HepG2 (cell line): ENCODE measurements at regions not wholly inside any gene's neighbourhood (a gene's known extent, or its start where the extent isn't known, plus 50 kb on each side); places are given as distances from the start of the nearest gene placed in this dataset.

Experiments
- CTCF ChIP-seq: sonication (generic); formaldehyde crosslinking; IDR thresholded peaks from 2 replicates; pipeline ENCODE4 v1.5.0; 2020; ENCODE audit warnings: mild to moderate bottlenecking, missing genetic modification reagents, moderate library complexity
- GABPA ChIP-seq, 2 experiments: IDR thresholded peaks; 2 replicates each; pipeline ENCODE4 v1.6.1; 2011 to 2016; ENCODE audit warnings: low read depth in 2 of 2, low read length in 1 of 2, missing biosample characterization in 1 of 2, missing genetic modification characterization in 1 of 2
- RBFOX2 ChIP-seq: fragments of 200-400 bp; formaldehyde crosslinking; IDR thresholded peaks from 2 replicates; pipeline ENCODE4 v1.6.1; 2017; ENCODE audit warnings: low read depth, mild to moderate bottlenecking, low read length
- TF ChIP-seq, protein P1 (sequence below): IDR thresholded peaks from 2 replicates; pipeline ENCODE4 v1.6.1; 2012; ENCODE audit warnings: low read length, improper control_type of control experiment

- TF ChIP-seq CTCF (no peak), RBFOX2 (no peak), GABPA (IDR thresholded peaks at IDR 0.05; ENCODE audit: low read depth, low read length) (no peak), GABPA (CRISPR knock-in tag; IDR thresholded peaks at IDR 0.05; ENCODE audit: low read depth) (no peak)
- TF ChIP-seq, protein P1, sequence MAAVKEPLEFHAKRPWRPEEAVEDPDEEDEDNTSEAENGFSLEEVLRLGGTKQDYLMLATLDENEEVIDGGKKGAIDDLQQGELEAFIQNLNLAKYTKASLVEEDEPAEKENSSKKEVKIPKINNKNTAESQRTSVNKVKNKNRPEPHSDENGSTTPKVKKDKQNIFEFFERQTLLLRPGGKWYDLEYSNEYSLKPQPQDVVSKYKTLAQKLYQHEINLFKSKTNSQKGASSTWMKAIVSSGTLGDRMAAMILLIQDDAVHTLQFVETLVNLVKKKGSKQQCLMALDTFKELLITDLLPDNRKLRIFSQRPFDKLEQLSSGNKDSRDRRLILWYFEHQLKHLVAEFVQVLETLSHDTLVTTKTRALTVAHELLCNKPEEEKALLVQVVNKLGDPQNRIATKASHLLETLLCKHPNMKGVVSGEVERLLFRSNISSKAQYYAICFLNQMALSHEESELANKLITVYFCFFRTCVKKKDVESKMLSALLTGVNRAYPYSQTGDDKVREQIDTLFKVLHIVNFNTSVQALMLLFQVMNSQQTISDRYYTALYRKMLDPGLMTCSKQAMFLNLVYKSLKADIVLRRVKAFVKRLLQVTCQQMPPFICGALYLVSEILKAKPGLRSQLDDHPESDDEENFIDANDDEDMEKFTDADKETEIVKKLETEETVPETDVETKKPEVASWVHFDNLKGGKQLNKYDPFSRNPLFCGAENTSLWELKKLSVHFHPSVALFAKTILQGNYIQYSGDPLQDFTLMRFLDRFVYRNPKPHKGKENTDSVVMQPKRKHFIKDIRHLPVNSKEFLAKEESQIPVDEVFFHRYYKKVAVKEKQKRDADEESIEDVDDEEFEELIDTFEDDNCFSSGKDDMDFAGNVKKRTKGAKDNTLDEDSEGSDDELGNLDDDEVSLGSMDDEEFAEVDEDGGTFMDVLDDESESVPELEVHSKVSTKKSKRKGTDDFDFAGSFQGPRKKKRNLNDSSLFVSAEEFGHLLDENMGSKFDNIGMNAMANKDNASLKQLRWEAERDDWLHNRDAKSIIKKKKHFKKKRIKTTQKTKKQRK, result no peak
These were observed 603.3 kb upstream of the IGFBP3 start for GRCh38 chr7:46524350-46524749.
